NT2/D1 (cell line): ENCODE measurements at regions not wholly inside any gene's neighbourhood (a gene's known extent, or its start where the extent isn't known, plus 50 kb on each side); places are given as distances from the start of the nearest gene placed in this dataset.

ENCODE experiments used
- DNase-seq: peaks from one replicate; pipeline ENCODE4 v3.0.0-alpha.2; 2011; ENCODE audit warnings: low read depth, low spot score
- H3K27me3 ChIP-seq: 2 replicates; pipeline ENCODE4 v1.6.0; 2011; ENCODE audit warnings: mild to moderate bottlenecking; ENCODE audit not compliant: insufficient read length, insufficient read depth
- H3K36me3 ChIP-seq: 2 replicates; pipeline ENCODE4 v1.6.1; 2011; ENCODE audit warnings: mild to moderate bottlenecking, low read length, mixed read lengths; ENCODE audit not compliant: insufficient read depth, insufficient read length
- H3K4me1 ChIP-seq: 2 replicates; pipeline ENCODE4 v1.5.1; 2011; ENCODE audit not compliant: insufficient read depth, insufficient read length
- H3K4me3 ChIP-seq: 2 replicates; pipeline ENCODE4 v1.5.1; 2011; ENCODE audit warnings: low read depth; ENCODE audit not compliant: insufficient read length
- H3K9ac ChIP-seq: 2 replicates; pipeline ENCODE4 v1.6.0; 2011; ENCODE audit warnings: low read depth; ENCODE audit not compliant: insufficient read length
- H3K9me3 ChIP-seq: 2 replicates; pipeline ENCODE4 v1.5.1; 2011; ENCODE audit warnings: mild to moderate bottlenecking, low read length; ENCODE audit not compliant: insufficient read depth
- SUZ12 ChIP-seq: IDR thresholded peaks from 2 replicates; pipeline ENCODE4 v1.6.1; 2011; ENCODE audit not compliant: insufficient read length, insufficient read depth; ENCODE audit errors: extremely low read depth
- YY1 ChIP-seq: IDR thresholded peaks from 2 replicates; pipeline ENCODE4 v1.6.1; 2011; ENCODE audit not compliant: insufficient read length, insufficient read depth
- ZNF274 ChIP-seq: IDR thresholded peaks from 2 replicates; pipeline ENCODE4 v1.6.1; 2011; ENCODE audit warnings: mild to moderate bottlenecking, low read depth, low read length

GRCh38 chr10:62651341-62651740 is 153.2 kb upstream of the ADO start:
- H3K4me3 ChIP-seq, result no peak overlapping the region
- H3K9me3 ChIP-seq, result no peaks in the 10 kb centered on the region
- no peak for DNase-seq

GRCh38 chr10:62652114-62652513 is 152.4 kb upstream of the ADO start:
- no peak overlapping the region for H3K4me3 ChIP-seq
- DNase-seq, result no peak
- no peaks in the 10 kb centered on the region for H3K9me3 ChIP-seq
- H3K9ac ChIP-seq, result no peak overlapping the region
- H3K36me3 ChIP-seq, result no peaks in the 10 kb centered on the region
- no peaks in the 10 kb centered on the region for H3K4me1 ChIP-seq
- no peak for TF ChIP-seq SUZ12
- no peak for TF ChIP-seq ZNF274
- TF ChIP-seq YY1, result no peak
- no peaks in the 10 kb centered on the region for H3K27me3 ChIP-seq

More at GRCh38 chr10:62651341-62651740, 153.2 kb upstream of the ADO start:
- no peaks in the 10 kb centered on the region for H3K4me1 ChIP-seq
- H3K9ac ChIP-seq, result no peak overlapping the region
- no peaks in the 10 kb centered on the region for H3K36me3 ChIP-seq
- no peaks in the 10 kb centered on the region for H3K27me3 ChIP-seq
- TF ChIP-seq SUZ12 (no peak), ZNF274 (no peak), YY1 (no peak)

GRCh38 chr10:62652564-62652963 is 152.0 kb upstream of the ADO start:
- Histone ChIP-seq H3K4me1 (no peaks in the 10 kb centered on the region), H3K9me3 (no peaks in the 10 kb centered on the region), H3K27me3 (no peaks in the 10 kb centered on the region), H3K36me3 (no peaks in the 10 kb centered on the region), H3K4me3 (no peak overlapping the region), H3K9ac (no peak overlapping the region)
- DNase-seq, result no peak
- TF ChIP-seq ZNF274 (no peak), SUZ12 (no peak), YY1 (no peak)

GRCh38 chr10:62653254-62653653 is 151.3 kb upstream of the ADO start:
- Histone ChIP-seq H3K9ac (no peak overlapping the region), H3K4me1 (no peaks in the 10 kb centered on the region), H3K36me3 (no peaks in the 10 kb centered on the region), H3K9me3 (no peaks in the 10 kb centered on the region), H3K4me3 (no peak overlapping the region), H3K27me3 (no peaks in the 10 kb centered on the region)
- TF ChIP-seq SUZ12 (no peak), ZNF274 (no peak), YY1 (no peak)
- DNase-seq, result no peak

- Histone ChIP-seq H3K36me3 (no peaks in the 10 kb centered on the region), H3K27me3 (no peaks in the 10 kb centered on the region), H3K9ac (no peak overlapping the region), H3K9me3 (no peaks in the 10 kb centered on the region), H3K4me3 (no peak overlapping the region), H3K4me1 (no peaks in the 10 kb centered on the region)
- no peak for DNase-seq
- TF ChIP-seq SUZ12 (no peak), ZNF274 (no peak), YY1 (no peak)
Observed at GRCh38 chr10:62654966-62655336, 149.6 kb upstream of the ADO start.

GRCh38 chr10:62655337-62655994 is 149.1 kb upstream of the ADO start:
- no peak for TF ChIP-seq YY1
- TF ChIP-seq ZNF274, result no peak
- no peak for TF ChIP-seq SUZ12
- Histone ChIP-seq H3K9ac (no peak overlapping the region), H3K36me3 (no peaks in the 10 kb centered on the region), H3K4me3 (no peak overlapping the region), H3K4me1 (no peaks in the 10 kb centered on the region), H3K27me3 (no peaks in the 10 kb centered on the region), H3K9me3 (no peaks in the 10 kb centered on the region; the same call in 1 of the 2 replicates)
- DNase-seq, result no peak

GRCh38 chr10:62657244-62657835 is 147.2 kb upstream of the ADO start:
- TF ChIP-seq YY1, result no peak
- no peak for TF ChIP-seq SUZ12
- TF ChIP-seq ZNF274, result no peak
- no peak for DNase-seq
- peaks cover 10% of the 10 kb centered on the region; the same call in 1 of the 2 replicates for H3K9me3 ChIP-seq

More at GRCh38 chr10:62657244-62657835, 147.2 kb upstream of the ADO start:
- Histone ChIP-seq H3K36me3 (no peaks in the 10 kb centered on the region), H3K4me1 (no peaks in the 10 kb centered on the region), H3K4me3 (no peak overlapping the region), H3K27me3 (no peaks in the 10 kb centered on the region), H3K9ac (no peak overlapping the region)
